ENCODE measurements at regions not wholly inside any gene's neighbourhood (a gene's known extent, or its start where the extent isn't known, plus 50 kb on each side); places are given as distances from the start of the nearest gene placed in this dataset.

DNA sequence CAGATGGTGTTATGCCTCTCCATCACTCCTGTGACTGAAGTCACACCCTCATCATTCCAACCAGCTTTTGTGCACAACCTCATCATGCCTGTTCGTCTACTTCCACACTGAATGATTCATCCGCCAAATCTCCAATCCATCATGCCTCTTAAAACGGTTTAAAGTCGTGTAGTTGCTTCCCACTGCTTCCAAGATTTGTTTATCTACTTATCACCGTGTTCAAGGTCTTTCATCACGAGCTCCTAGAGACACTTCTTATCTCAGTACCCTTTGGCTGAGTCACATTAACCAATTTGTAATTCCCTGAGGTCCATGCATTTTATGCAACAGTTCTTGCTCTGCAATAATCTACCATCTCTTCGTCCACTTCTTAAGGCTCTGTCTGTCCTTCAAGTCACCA is 592.3 kb upstream of the ID2 start:
- H4K20me1 ChIP-seq (ENCODE audit: insufficient read depth, low read depth, low read length): no peaks in the 10 kb centered on the region
- no peaks in the 10 kb centered on the region for H3K9me3 ChIP-seq (ENCODE audit: low read length)
- no peak overlapping the region for H3K9ac ChIP-seq (ENCODE audit: low read length)
- H3K4me1 ChIP-seq (ENCODE audit: low read length): peaks cover 8% of the 10 kb centered on the region; the same call in 1 of the 2 replicates
- no peak overlapping the region for H3K4me2 ChIP-seq (ENCODE audit: low read depth, low read length, poor library complexity, severe bottlenecking)
- H3K9me2 ChIP-seq (replicated peaks; ENCODE audit: insufficient read depth, low read length): no peaks in the 10 kb centered on the region
- no peak overlapping the region for H2AFZ ChIP-seq (ENCODE audit: low read length)
- no peak for DNase-seq
- no peak overlapping the region for H3K4me3 ChIP-seq (ENCODE audit: low read length)
- no peaks in the 10 kb centered on the region for H3K36me3 ChIP-seq (ENCODE audit: insufficient read depth, low read length)
- H3K27ac ChIP-seq (ENCODE audit: low read length): no peak overlapping the region
- no peaks in the 10 kb centered on the region for H3K27me3 ChIP-seq (ENCODE audit: low read length)
- H3K79me2 ChIP-seq (ENCODE audit: low read length): no peaks in the 10 kb centered on the region

DNA sequence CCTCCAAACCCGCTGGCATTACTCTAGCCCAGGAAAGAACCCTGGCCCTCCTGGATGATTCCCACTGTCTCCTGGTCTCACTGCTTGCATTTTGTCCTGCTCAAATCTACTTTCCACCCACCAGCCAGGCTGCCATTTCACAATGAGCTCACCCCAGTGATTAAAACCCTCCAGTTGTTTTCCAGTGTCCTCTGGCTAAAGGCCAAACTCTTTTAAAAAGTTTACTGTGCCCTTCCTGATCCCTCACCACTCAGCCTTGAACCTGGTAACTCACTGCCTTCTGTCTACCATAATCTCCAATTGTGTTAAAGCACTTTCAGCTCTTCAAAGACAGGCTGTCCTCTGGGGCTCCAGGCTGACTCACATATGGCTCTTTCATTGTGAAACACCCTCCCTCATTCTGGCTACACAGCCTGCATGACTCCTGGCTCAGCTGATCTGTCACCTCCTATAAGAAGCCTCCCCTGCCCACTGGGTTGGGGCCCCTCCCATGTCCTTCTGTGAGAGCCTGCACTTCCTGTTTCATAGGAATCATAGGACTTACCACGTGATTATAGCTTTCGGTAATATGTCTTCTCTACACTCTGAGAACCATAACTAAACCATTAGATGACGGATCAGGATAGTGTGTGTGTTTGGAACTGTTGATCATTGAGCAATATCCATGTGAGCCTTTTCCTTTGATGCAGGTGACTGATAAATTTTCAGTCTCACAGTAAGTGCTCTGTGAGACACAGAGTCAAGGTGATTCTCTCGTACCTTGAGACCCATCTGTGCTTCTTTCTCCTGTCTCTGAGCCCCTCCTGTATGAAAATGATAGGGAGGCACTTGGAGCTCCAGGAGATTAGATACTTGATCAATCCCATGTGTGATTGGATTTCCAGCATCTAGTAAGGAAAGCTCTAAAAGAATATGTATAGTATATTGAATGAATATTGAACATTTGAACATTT is 590.8 kb upstream of the ID2 start:
- DNase-seq: peak; percentile 64

DNA sequence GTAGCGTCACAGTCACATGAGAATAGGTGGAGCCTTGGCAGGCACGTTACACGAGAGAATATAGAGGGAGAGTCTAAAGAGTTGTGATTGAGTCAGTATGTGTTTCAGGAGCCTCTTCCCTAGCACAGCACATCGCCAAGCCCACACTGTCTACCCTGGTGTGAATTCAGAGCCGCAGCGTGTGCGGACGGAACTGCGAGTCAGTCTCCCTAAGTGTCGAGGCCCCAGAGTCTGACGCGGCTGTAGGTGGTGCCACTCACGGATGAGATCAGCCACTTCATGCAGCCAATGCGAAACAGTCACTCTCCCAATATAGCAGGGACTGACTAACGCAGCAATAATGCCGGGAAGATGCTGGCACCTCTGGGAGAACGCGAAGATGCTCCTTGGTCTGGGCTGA is 587.3 kb upstream of the ID2 start:
- no peaks in the 10 kb centered on the region for H3K79me2 ChIP-seq (ENCODE audit: low read length)
- H3K9ac ChIP-seq (ENCODE audit: low read length): no peak overlapping the region
- no peak overlapping the region for H3K27ac ChIP-seq (ENCODE audit: low read length)
- DNase-seq: no peak
- no peaks in the 10 kb centered on the region for H3K36me3 ChIP-seq (ENCODE audit: insufficient read depth, low read length)
- H3K27me3 ChIP-seq (ENCODE audit: low read length): no peaks in the 10 kb centered on the region
- H4K20me1 ChIP-seq (ENCODE audit: insufficient read depth, low read depth, low read length): no peaks in the 10 kb centered on the region
- H2AFZ ChIP-seq (ENCODE audit: low read length): no peak overlapping the region
- H3K4me1 ChIP-seq (ENCODE audit: low read length): peaks cover 13% of the 10 kb centered on the region
- no peak overlapping the region for H3K4me3 ChIP-seq (ENCODE audit: low read length)
- H3K9me3 ChIP-seq (ENCODE audit: low read length): no peaks in the 10 kb centered on the region
- H3K9me2 ChIP-seq (replicated peaks; ENCODE audit: insufficient read depth, low read length): no peaks in the 10 kb centered on the region
- no peak overlapping the region for H3K4me2 ChIP-seq (ENCODE audit: low read depth, low read length, poor library complexity, severe bottlenecking)

More for the DNA sequence above, 590.8 kb upstream of the ID2 start:
- Histone ChIP-seq H3K4me1 (ENCODE audit: low read length) (peaks cover 10% of the 10 kb centered on the region), H3K9me2 (replicated peaks; ENCODE audit: insufficient read depth, low read length) (no peaks in the 10 kb centered on the region), H3K9ac (ENCODE audit: low read length) (no peak overlapping the region), H3K27me3 (ENCODE audit: low read length) (no peaks in the 10 kb centered on the region), H2AFZ (ENCODE audit: low read length) (peak overlapping the region; percentile 69; the same call in 1 of the 2 replicates), H3K9me3 (ENCODE audit: low read length) (no peaks in the 10 kb centered on the region), H4K20me1 (ENCODE audit: insufficient read depth, low read depth, low read length) (no peaks in the 10 kb centered on the region), H3K4me2 (ENCODE audit: low read depth, low read length, poor library complexity, severe bottlenecking) (peak overlapping the region; percentile 27), H3K36me3 (ENCODE audit: insufficient read depth, low read length) (no peaks in the 10 kb centered on the region), H3K27ac (ENCODE audit: low read length) (no peak overlapping the region), H3K79me2 (ENCODE audit: low read length) (no peaks in the 10 kb centered on the region), H3K4me3 (ENCODE audit: low read length) (no peak overlapping the region)

DNA sequence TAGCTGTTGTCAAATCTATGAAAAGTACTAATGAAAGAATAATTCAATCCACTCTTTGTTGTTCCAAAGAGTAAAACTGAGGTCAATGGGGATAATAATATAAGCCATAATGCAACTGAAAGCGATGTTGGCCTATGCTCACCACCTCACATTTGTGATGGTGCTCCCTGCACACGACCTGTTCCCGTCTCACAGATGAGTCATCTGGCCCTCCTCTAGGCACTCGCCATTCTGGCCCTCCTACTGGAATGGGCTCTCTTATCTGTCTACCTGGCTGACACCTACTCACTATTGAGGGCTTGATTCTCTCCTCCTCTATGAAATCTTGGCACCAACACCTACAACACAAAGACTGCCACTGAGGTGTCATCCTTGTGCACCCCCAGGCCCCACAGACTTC is 585.9 kb upstream of the ID2 start:
- H3K9ac ChIP-seq (ENCODE audit: low read length): no peak overlapping the region
- no peak for DNase-seq
- no peaks in the 10 kb centered on the region for H3K36me3 ChIP-seq (ENCODE audit: insufficient read depth, low read length)
- peaks cover 9% of the 10 kb centered on the region for H3K4me1 ChIP-seq (ENCODE audit: low read length)
- no peak overlapping the region for H3K4me3 ChIP-seq (ENCODE audit: low read length)
- no peaks in the 10 kb centered on the region for H3K9me3 ChIP-seq (ENCODE audit: low read length)
- no peaks in the 10 kb centered on the region for H3K27me3 ChIP-seq (ENCODE audit: low read length)
- H3K27ac ChIP-seq (ENCODE audit: low read length): no peak overlapping the region
- no peak overlapping the region for H2AFZ ChIP-seq (ENCODE audit: low read length)
- H4K20me1 ChIP-seq (ENCODE audit: insufficient read depth, low read depth, low read length): no peaks in the 10 kb centered on the region
- H3K9me2 ChIP-seq (replicated peaks; ENCODE audit: insufficient read depth, low read length): no peaks in the 10 kb centered on the region
- H3K79me2 ChIP-seq (ENCODE audit: low read length): no peaks in the 10 kb centered on the region
- no peak overlapping the region for H3K4me2 ChIP-seq (ENCODE audit: low read depth, low read length, poor library complexity, severe bottlenecking)

DNA sequence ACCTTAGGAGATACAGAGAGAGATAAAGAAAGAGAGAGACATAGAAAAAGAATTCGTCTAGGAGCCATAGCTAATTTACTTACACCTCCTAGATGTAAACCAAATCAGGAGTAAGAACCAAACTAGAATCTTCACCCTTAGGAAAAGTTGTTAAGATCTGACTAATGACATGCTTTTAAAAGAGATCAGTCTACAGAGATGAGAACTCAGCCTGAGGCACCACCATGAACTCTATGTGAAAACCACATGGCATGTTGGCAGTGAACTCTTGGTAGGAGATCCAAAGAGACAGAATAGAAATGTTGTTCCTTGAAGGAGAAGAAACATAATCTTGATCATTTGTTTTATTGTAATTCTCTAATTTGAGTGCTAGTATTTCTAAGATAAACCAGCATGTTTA is 585.4 kb upstream of the ID2 start:
- no peaks in the 10 kb centered on the region for H3K27me3 ChIP-seq (ENCODE audit: low read length)
- no peaks in the 10 kb centered on the region for H3K9me3 ChIP-seq (ENCODE audit: low read length)
- H3K4me2 ChIP-seq (ENCODE audit: low read depth, low read length, poor library complexity, severe bottlenecking): no peak overlapping the region
- no peak for DNase-seq
- H3K27ac ChIP-seq (ENCODE audit: low read length): no peak overlapping the region
- H2AFZ ChIP-seq (ENCODE audit: low read length): no peak overlapping the region
- H3K79me2 ChIP-seq (ENCODE audit: low read length): no peaks in the 10 kb centered on the region
- H4K20me1 ChIP-seq (ENCODE audit: insufficient read depth, low read depth, low read length): no peaks in the 10 kb centered on the region
- no peak overlapping the region for H3K4me3 ChIP-seq (ENCODE audit: low read length)
- H3K36me3 ChIP-seq (ENCODE audit: insufficient read depth, low read length): no peaks in the 10 kb centered on the region
- no peaks in the 10 kb centered on the region for H3K9me2 ChIP-seq (replicated peaks; ENCODE audit: insufficient read depth, low read length)
- peaks cover 5% of the 10 kb centered on the region for H3K4me1 ChIP-seq (ENCODE audit: low read length)
- no peak overlapping the region for H3K9ac ChIP-seq (ENCODE audit: low read length)

DNA sequence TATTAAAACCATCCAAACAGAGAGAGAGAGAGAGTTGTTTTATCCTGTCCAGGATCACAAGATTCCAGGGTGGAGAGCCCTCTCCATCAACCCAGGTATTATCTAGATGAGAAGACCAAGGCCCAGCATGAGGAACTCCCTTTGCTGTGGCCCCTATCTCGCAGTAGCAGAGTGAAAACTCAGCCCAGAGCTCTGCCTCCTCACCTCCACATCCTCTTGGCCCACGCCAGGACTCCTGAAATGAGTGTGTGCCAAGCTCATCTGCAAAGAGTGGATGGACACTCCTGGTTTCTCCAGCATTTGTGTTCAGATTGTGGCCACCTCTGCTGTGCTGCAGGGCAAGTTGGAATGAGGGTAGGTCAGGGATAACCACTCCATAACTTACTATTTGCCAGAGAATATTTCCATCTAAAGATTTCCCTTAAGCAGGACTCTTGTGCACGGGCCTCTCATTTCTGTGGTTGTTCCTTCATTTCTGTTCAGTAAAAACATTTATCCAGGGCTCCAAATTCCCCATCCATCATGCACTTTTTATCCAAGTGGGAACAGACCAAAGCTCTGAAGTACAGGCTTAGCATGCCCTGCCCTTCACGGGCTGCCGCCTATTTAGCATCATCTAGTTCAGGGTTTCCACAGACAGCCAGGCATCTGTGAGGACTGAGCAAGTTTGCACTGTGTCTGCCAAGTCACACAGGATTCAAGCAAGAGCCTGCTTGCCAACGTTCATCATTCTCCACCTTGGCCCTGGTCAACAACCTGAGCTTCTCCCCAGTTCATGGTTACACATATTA is 583.2 kb upstream of the ID2 start:
- H3K9me3 ChIP-seq (ENCODE audit: low read length): no peaks in the 10 kb centered on the region
- no peaks in the 10 kb centered on the region for H3K36me3 ChIP-seq (ENCODE audit: insufficient read depth, low read length)
- no peak overlapping the region for H3K27ac ChIP-seq (ENCODE audit: low read length)
- no peak overlapping the region for H2AFZ ChIP-seq (ENCODE audit: low read length)
- no peak for DNase-seq
- no peak overlapping the region for H3K4me3 ChIP-seq (ENCODE audit: low read length)
- peaks cover 5% of the 10 kb centered on the region for H3K4me1 ChIP-seq (ENCODE audit: low read length)
- no peaks in the 10 kb centered on the region for H3K27me3 ChIP-seq (ENCODE audit: low read length)
- no peaks in the 10 kb centered on the region for H3K79me2 ChIP-seq (ENCODE audit: low read length)
- no peaks in the 10 kb centered on the region for H3K9me2 ChIP-seq (replicated peaks; ENCODE audit: insufficient read depth, low read length)
- no peak overlapping the region for H3K9ac ChIP-seq (ENCODE audit: low read length)
- H3K4me2 ChIP-seq (ENCODE audit: low read depth, low read length, poor library complexity, severe bottlenecking): no peak overlapping the region
- H4K20me1 ChIP-seq (ENCODE audit: insufficient read depth, low read depth, low read length): no peaks in the 10 kb centered on the region

DNA sequence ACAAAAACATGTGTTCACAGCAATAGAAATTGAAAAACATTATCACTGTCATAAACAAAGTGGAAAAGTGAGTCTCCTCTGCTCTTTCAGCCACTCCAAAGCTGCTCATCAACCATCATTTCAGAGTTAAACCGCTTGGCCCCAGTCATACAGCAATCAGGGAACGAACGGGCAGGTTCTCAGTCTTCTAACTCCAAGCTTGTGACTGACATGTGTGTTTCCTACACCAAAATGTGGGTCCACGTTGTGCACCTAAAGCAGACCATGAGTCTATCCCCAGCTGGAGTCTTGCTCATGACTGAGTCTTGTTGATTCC is 582.6 kb upstream of the ID2 start:
- Histone ChIP-seq H3K27ac (ENCODE audit: low read length) (no peak overlapping the region), H3K9me3 (ENCODE audit: low read length) (no peaks in the 10 kb centered on the region), H3K4me2 (ENCODE audit: low read depth, low read length, poor library complexity, severe bottlenecking) (no peak overlapping the region), H3K9ac (ENCODE audit: low read length) (no peak overlapping the region), H3K4me1 (ENCODE audit: low read length) (peaks cover 5% of the 10 kb centered on the region), H4K20me1 (ENCODE audit: insufficient read depth, low read depth, low read length) (no peaks in the 10 kb centered on the region), H2AFZ (ENCODE audit: low read length) (no peak overlapping the region), H3K9me2 (replicated peaks; ENCODE audit: insufficient read depth, low read length) (no peaks in the 10 kb centered on the region), H3K4me3 (ENCODE audit: low read length) (no peak overlapping the region), H3K79me2 (ENCODE audit: low read length) (no peaks in the 10 kb centered on the region), H3K27me3 (ENCODE audit: low read length) (no peaks in the 10 kb centered on the region), H3K36me3 (ENCODE audit: insufficient read depth, low read length) (no peaks in the 10 kb centered on the region)
- no peak for DNase-seq

DNA sequence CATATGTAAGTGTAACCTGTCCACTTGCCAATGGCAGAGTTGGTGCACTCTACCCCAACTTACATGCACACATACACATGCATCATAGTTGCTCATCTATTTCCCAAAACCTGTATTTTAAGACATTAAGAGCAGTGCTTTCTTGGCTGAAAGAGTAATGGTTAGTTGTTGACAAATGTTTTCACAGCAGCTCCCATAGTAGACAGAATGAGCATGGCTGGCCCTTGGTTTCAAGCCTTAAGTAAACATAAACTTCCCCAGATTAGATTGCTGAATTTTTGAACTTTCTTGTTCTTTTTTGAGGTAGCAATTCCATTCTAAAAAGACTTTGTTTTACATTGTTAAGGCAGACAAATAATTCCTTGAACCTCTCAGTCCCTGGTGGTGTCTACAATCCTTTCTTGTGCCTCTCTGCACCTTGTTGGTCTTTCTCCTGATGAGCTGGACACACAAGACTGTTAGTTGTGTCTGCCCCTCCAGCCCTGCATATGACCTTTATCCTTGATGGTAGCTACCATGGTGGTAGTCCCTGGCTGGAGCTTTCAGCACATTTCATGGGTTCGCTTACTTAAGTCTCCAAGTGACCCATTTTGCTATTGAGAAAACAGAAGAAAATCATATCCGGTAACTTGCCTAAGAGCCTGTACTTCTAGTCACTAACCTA is 580.1 kb upstream of the ID2 start:
- H3K4me2 ChIP-seq (ENCODE audit: low read depth, low read length, poor library complexity, severe bottlenecking): no peak overlapping the region

More for the DNA sequence above, 580.1 kb upstream of the ID2 start:
- no peak overlapping the region for H3K4me3 ChIP-seq (ENCODE audit: low read length)
- no peak overlapping the region for H2AFZ ChIP-seq (ENCODE audit: low read length)
- no peaks in the 10 kb centered on the region for H3K36me3 ChIP-seq (ENCODE audit: insufficient read depth, low read length)
- H3K27ac ChIP-seq (ENCODE audit: low read length): no peak overlapping the region
- no peak for DNase-seq
- no peaks in the 10 kb centered on the region for H3K9me2 ChIP-seq (replicated peaks; ENCODE audit: insufficient read depth, low read length)
- H3K4me1 ChIP-seq (ENCODE audit: low read length): no peaks in the 10 kb centered on the region
- H4K20me1 ChIP-seq (ENCODE audit: insufficient read depth, low read depth, low read length): no peaks in the 10 kb centered on the region
- no peaks in the 10 kb centered on the region for H3K9me3 ChIP-seq (ENCODE audit: low read length)
- no peak overlapping the region for H3K9ac ChIP-seq (ENCODE audit: low read length)
- no peaks in the 10 kb centered on the region for H3K79me2 ChIP-seq (ENCODE audit: low read length)
- no peaks in the 10 kb centered on the region for H3K27me3 ChIP-seq (ENCODE audit: low read length)

All from Karpas-422 (cell line).